IPS-20b (cell line): ENCODE measurements at regions not wholly inside any gene's neighbourhood (a gene's known extent, or its start where the extent isn't known, plus 50 kb on each side); places are given as distances from the start of the nearest gene placed in this dataset.

Experiments
- H3K27ac ChIP-seq: one replicate; pipeline ENCODE4 v1.5.1; 2013; ENCODE audit warnings: low read length
- H3K27me3 ChIP-seq: 2 replicates; pipeline ENCODE4 v1.6.1; 2013; ENCODE audit warnings: mild to moderate bottlenecking, low read length, inconsistent platforms; ENCODE audit not compliant: insufficient read depth
- H3K36me3 ChIP-seq: 2 replicates; pipeline ENCODE4 v1.6.1; 2013; ENCODE audit warnings: low read depth, mild to moderate bottlenecking, inconsistent platforms, low read length, moderate library complexity; ENCODE audit not compliant: insufficient read depth
- H3K4me1 ChIP-seq: 2 replicates; pipeline ENCODE4 v1.6.1; 2013; ENCODE audit warnings: mild to moderate bottlenecking, control low read depth, inconsistent platforms, low read length, moderate library complexity; ENCODE audit not compliant: insufficient read depth
- H3K4me3 ChIP-seq: 2 replicates; pipeline ENCODE4 v1.5.1; 2013; ENCODE audit warnings: mild to moderate bottlenecking, low read length, inconsistent platforms
- H3K9ac ChIP-seq: 2 replicates; pipeline ENCODE4 v1.6.1; 2013; ENCODE audit warnings: low read depth, mild to moderate bottlenecking, inconsistent platforms, low read length, moderate library complexity
- H3K9me3 ChIP-seq: 2 replicates; pipeline ENCODE4 v1.6.1; 2013; ENCODE audit warnings: mild to moderate bottlenecking, low read depth, low read length, inconsistent platforms; ENCODE audit not compliant: insufficient read depth

DNA sequence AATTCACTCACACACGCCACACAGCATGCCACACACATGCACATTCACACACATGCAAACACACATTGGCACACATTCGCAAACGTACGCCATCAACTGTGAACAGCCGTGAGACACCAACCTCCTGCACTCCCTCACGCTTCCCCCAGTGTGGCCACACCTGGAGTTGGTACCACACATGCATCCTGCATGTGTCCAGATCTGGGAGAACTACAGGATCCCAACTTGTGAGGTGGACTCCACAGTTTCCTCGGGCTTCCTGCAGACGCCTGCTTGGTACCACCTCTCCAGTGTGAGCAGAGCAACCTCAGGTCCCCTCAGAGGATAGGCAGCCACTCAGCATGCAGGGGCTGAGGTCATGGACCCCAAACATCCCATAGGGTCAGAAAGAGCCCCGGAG, 239.0 kb downstream of the EIPR1 start:
- Histone ChIP-seq H3K4me3 (no peak overlapping the region), H3K36me3 (no peaks in the 10 kb centered on the region), H3K27ac (no peak overlapping the region), H3K4me1 (no peaks in the 10 kb centered on the region), H3K9me3 (peaks cover 8% of the 10 kb centered on the region), H3K9ac (no peak overlapping the region), H3K27me3 (no peaks in the 10 kb centered on the region)

DNA sequence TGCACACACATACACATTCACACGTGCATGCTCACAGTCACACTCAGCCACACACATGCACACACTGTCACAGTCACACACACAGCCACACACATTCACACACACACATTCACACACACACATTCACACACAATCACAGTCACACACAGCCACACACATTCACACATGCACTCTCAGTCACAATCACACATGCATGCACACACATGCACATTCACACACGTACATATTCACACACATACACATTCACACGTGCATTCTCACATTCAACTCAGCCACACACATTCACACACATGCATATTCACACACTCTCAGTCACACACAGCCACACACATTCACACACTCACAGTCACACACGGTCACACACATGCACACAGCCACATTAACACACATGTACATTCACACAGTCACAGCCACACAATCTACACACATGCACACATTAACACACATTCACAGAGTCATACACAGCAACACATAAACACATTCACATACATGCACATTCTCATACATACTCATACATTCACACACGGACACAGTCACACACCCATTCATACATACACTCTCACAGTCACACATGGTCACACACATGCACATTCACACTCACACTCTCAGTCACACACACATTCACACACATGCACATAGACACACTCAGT, 239.8 kb downstream of the EIPR1 start:
- H3K9ac ChIP-seq = no peak overlapping the region
- peaks cover 8% of the 10 kb centered on the region for H3K9me3 ChIP-seq
- H3K27me3 ChIP-seq = no peaks in the 10 kb centered on the region
- no peak overlapping the region for H3K4me3 ChIP-seq
- no peaks in the 10 kb centered on the region for H3K4me1 ChIP-seq
- H3K36me3 ChIP-seq = no peaks in the 10 kb centered on the region
- no peak overlapping the region for H3K27ac ChIP-seq

DNA sequence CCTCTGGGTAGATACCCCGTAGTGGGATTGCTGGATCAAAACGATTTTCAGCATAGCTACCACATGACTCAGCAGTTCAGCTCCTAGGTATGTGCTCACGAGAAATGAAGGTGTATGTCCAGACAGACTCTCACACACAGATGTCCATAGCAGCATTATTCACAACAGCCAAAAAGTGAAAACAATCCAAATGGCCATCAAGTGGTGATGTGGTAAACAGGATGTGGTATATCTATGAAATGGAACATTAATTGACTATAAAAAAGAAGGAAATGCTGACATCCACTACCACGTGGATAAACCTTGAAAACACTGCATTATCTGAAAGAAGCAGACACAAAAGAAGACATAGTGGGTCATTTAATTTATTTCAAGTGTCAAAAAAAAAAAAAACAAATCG, 241.9 kb downstream of the EIPR1 start:
- Histone ChIP-seq H3K4me3 (no peak overlapping the region), H3K27me3 (no peaks in the 10 kb centered on the region), H3K4me1 (no peaks in the 10 kb centered on the region), H3K9ac (no peak overlapping the region), H3K9me3 (peaks cover 8% of the 10 kb centered on the region), H3K36me3 (no peaks in the 10 kb centered on the region), H3K27ac (no peak overlapping the region)

DNA sequence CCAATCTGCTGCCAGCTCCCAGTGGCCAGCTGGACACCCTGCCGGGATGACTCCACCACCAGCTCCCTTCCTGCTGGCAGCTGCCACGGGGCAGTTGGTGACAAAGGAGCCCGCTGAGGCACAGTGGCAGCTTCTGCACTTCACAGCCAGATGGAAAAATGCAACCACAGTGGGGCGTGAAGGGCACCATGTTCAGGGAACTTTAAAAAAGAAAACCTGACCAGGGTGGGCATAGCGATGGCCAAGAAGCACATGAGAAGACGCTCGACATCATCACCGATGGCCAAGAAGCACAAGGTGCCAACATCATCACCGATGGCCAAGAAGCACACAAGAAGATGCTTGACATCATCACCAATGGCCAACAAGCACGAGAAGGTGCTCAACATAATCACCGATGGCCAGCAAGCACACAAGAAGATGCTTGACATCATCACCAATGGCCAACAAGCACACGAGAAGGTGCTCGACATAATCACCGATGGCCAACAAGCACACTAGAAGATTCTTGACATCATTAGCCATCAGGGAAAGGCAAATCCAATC, 243.5 kb downstream of the EIPR1 start:
- peaks cover 8% of the 10 kb centered on the region for H3K9me3 ChIP-seq
- H3K9ac ChIP-seq = no peak overlapping the region
- H3K4me3 ChIP-seq = no peak overlapping the region
- no peaks in the 10 kb centered on the region for H3K4me1 ChIP-seq
- no peaks in the 10 kb centered on the region for H3K27me3 ChIP-seq
- no peaks in the 10 kb centered on the region for H3K36me3 ChIP-seq
- no peak overlapping the region for H3K27ac ChIP-seq

DNA sequence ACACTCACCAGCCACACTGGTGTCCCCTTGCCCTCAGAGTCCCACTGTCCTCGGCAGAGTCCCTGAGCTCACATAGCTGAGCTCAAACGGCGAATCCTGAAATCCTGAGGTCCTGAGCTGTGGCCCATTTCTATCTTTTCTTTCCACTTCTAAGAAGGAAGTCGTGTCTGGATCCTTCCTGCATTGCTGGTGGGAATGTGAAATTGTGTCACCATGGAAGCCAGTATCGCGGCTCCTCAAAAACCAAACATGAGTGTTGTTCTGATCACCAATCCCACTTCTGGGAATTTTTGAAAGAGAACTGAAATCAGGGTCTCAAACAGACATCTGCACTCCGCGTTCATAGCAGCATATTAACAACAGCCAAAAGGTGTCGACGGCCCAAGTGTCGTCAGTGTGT, 244.7 kb downstream of the EIPR1 start:
- H3K9ac ChIP-seq = no peak overlapping the region
- H3K36me3 ChIP-seq = no peaks in the 10 kb centered on the region
- H3K27me3 ChIP-seq = no peaks in the 10 kb centered on the region
- H3K9me3 ChIP-seq = peaks cover 8% of the 10 kb centered on the region
- H3K4me3 ChIP-seq = no peak overlapping the region
- no peak overlapping the region for H3K27ac ChIP-seq
- H3K4me1 ChIP-seq = no peaks in the 10 kb centered on the region

DNA sequence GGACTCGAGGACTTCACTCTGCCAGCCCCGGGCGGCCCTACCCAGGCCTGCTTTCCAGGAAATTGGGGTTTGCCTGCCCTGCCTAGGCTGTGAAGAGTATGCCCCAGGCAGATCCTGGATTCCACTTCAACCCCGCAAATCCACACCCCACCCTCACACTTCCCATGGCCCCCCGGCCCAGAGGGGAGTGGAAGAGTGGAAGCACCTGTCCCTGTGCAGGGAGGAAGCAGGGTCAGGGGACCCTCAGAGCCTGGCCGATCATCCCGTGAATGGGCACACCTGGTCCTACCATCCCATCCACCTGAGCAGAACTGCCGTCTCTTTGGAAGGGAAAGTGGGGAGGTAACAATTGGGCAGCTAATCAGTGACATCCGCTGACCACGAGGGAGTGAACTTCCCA, 245.2 kb downstream of the EIPR1 start:
- H3K36me3 ChIP-seq = no peaks in the 10 kb centered on the region
- no peak overlapping the region for H3K9ac ChIP-seq
- peaks cover 8% of the 10 kb centered on the region for H3K9me3 ChIP-seq
- no peak overlapping the region for H3K4me3 ChIP-seq
- no peaks in the 10 kb centered on the region for H3K4me1 ChIP-seq
- H3K27me3 ChIP-seq = no peaks in the 10 kb centered on the region
- H3K27ac ChIP-seq = no peak overlapping the region

DNA sequence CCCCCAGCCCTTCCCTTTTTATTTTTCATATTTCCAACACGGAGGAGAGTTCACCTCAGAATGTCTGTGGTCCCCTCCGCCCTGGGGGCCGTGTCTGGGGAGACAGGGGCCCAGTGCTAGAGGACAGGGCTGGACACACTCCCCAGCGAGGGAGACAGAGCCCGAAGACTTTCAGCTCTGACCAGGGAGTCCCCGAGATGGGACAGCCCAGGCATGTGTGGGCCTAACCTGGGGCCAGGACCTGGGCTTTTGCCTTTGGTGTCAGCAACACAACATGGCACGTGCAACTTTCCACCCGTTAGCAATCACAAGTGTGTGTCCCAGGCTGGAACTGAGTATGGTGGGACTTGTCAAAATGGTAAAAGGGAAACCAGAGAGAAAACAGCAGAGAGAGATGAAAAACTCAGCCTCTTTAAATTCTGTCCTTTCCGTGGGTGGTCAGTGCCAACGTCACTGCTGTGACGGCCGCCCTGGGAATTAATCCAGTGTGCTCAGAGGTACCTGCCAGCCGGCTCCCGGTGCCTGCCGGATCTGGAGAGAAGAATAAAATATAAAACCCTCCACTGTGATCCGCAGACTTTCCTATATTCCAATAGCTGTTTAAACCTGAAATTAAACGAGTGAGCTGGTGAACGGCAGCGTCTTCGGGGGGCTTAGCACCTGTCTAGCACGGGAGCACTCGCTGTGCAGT, 245.8 kb downstream of the EIPR1 start:
- peaks cover 8% of the 10 kb centered on the region for H3K9me3 ChIP-seq
- H3K36me3 ChIP-seq = no peaks in the 10 kb centered on the region
- no peak overlapping the region for H3K4me3 ChIP-seq
- no peaks in the 10 kb centered on the region for H3K27me3 ChIP-seq
- no peaks in the 10 kb centered on the region for H3K4me1 ChIP-seq
- H3K9ac ChIP-seq = no peak overlapping the region
- no peak overlapping the region for H3K27ac ChIP-seq

DNA sequence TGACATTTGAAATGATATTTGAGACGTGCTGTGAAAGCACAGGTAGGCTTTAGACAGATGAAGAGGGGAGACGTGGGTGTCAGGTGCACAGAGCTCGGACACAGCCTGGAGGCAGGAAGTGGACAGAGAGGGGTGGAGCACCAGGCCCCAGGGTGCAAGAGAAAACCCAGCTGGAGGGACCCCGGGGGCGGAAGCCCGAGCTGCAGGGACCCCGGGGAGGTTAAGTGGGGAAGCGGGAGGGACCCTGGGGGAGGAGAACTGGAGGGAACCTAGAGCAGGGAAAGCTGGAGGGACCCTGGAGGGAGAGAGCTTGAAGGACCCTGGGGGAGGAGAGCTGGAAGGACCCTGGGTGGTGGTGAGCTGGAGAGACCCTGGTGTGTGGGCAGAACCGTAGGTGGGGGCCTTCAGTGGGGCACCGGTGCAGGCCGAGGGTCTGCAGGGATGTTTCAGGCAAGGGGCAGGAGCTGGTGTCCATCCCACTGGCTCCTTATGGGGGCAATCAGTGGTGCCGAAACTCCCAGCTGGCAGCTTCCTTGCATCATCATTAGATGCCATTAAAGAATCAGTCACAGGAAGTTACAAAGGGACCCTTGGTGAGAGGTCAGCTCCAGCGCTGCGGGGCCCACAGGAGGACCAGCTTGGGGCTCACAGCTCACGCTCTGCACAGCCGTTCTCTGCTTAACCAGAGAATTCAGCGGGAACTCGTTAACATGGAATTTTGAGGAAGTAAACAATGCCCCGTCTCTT, 246.6 kb downstream of the EIPR1 start:
- Histone ChIP-seq H3K36me3 (no peaks in the 10 kb centered on the region), H3K9ac (no peak overlapping the region), H3K9me3 (peaks cover 6% of the 10 kb centered on the region), H3K27me3 (no peaks in the 10 kb centered on the region), H3K4me3 (no peak overlapping the region), H3K4me1 (no peaks in the 10 kb centered on the region), H3K27ac (no peak overlapping the region)

DNA sequence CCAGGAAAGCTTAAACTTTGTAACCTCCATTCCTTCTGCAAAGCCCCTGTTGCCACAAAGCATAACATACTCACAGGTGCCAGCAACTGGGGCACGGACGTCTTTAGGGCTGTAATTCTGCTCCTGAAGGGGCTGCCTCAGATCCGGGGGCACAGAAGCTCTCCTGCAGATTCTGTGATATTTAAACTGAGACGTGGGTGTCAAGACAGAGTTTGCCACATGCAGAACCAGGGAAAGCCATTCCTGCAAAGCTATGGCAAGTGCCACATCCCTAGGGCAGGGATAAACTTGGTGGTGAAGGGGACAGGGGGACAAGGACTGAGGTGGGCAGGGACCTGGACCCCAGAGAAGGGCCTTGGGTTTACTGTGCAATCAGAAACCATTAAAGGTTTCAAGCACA, 247.2 kb downstream of the EIPR1 start:
- no peak overlapping the region for H3K27ac ChIP-seq
- no peak overlapping the region for H3K9ac ChIP-seq
- H3K27me3 ChIP-seq = no peaks in the 10 kb centered on the region

DNA sequence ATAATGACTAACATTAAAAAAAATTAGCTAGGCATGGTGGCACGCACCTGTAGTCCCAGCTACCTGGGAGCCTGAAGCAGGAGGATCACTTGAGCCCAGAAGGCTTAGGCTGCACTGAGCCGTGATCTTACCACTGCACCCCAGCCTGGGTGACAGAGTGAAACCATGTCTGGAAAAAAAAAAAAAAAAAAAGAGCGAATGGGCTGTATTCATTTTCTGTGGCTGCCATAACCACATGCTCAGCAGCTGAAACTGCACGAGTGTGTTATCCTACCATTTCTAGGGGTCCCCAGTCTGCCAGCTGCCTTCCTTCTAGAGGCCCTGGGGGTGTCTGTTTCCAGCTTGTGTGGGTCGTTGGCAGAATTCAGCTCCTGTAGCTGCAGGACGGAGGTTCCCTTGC, 247.8 kb downstream of the EIPR1 start:
- H3K36me3 ChIP-seq = no peaks in the 10 kb centered on the region
- no peaks in the 10 kb centered on the region for H3K27me3 ChIP-seq
- H3K9ac ChIP-seq = no peak overlapping the region
- H3K4me1 ChIP-seq = no peaks in the 10 kb centered on the region
- no peaks in the 10 kb centered on the region; the same call in 1 of the 2 replicates for H3K9me3 ChIP-seq
- H3K4me3 ChIP-seq = no peak overlapping the region
- H3K27ac ChIP-seq = no peak overlapping the region

More for the DNA sequence above, 247.2 kb downstream of the EIPR1 start:
- H3K4me1 ChIP-seq = no peaks in the 10 kb centered on the region
- H3K9me3 ChIP-seq = no peaks in the 10 kb centered on the region; the same call in 1 of the 2 replicates
- H3K36me3 ChIP-seq = no peaks in the 10 kb centered on the region
- H3K4me3 ChIP-seq = no peak overlapping the region

DNA sequence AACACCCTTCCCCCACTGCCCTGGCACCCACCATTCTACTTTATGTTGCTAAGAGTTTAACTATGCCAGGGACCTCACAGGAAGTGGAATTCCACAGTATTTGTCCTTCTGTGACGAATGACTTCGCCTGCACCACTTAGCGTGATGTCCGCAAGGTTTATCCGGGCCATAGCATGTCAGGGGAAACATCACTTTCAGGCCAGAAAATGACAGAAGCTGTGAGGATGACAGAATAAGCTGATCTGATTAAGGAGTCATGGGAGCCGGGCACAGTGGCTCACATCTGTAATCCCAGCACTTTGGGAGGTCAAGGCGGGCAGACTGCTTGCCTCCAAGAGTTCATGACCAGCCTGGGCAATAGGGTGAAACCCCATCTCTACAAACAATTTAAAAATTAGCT, 248.8 kb downstream of the EIPR1 start:
- Histone ChIP-seq H3K4me3 (no peak overlapping the region), H3K36me3 (no peaks in the 10 kb centered on the region), H3K27me3 (no peaks in the 10 kb centered on the region), H3K9me3 (no peaks in the 10 kb centered on the region), H3K4me1 (no peaks in the 10 kb centered on the region), H3K9ac (no peak overlapping the region), H3K27ac (no peak overlapping the region)
